ENCODE measurements at regions not wholly inside any gene's neighbourhood (a gene's known extent, or its start where the extent isn't known, plus 50 kb on each side); places are given as distances from the start of the nearest gene placed in this dataset.
"Not testable (repeated sequence)": the region's sequence is repeated elsewhere in the genome, so short reads cannot be mapped to it uniquely, and the experiment has no call there.

DNA sequence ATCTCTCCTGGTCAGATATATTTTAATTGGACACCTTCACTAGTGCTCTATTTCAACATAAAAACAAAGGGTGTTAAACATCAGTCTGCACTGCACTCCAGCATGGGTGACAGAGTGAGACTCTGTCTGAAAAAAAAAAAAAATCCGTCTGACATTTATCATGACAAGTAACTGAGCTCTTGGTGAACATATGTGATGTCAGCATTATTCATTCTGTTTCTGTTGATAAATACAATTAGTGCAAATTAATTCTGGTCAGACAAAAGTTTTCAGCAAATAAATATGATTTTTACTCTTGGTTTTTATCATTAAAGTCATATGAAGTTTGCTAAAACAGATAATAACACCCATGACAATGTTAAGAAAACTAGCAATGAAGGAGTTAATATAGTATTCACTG, 692.8 kb upstream of the GRM3 start:
- Mint-ChIP-seq H3K4me1 (no peaks in the 10 kb centered on the region), H3K4me3 (no peak overlapping the region), H3K27me3 (no peaks in the 10 kb centered on the region), H3K36me3 (no peaks in the 10 kb centered on the region), H3K27ac (no peak overlapping the region), H3K9me3 (peaks cover 22% of the 10 kb centered on the region)
- no peak for DNase-seq

- Mint-ChIP-seq H3K4me1 (no peaks in the 10 kb centered on the region), H3K27me3 (no peaks in the 10 kb centered on the region), H3K27ac (no peak overlapping the region), H3K4me3 (no peak overlapping the region), H3K9me3 (peaks cover 22% of the 10 kb centered on the region), H3K36me3 (no peaks in the 10 kb centered on the region)
- no peak for DNase-seq
Measured at GRCh38 chr7:85950418-85950817, 693.3 kb upstream of the GRM3 start.

- Mint-ChIP-seq H3K4me3 (no peak overlapping the region), H3K36me3 (no peaks in the 10 kb centered on the region), H3K9me3 (peaks cover 22% of the 10 kb centered on the region), H3K4me1 (no peaks in the 10 kb centered on the region), H3K27me3 (no peaks in the 10 kb centered on the region), H3K27ac (no peak overlapping the region)
- DNase-seq, result no peak
Measured at GRCh38 chr7:85947767-85948166, 695.9 kb upstream of the GRM3 start.

DNA sequence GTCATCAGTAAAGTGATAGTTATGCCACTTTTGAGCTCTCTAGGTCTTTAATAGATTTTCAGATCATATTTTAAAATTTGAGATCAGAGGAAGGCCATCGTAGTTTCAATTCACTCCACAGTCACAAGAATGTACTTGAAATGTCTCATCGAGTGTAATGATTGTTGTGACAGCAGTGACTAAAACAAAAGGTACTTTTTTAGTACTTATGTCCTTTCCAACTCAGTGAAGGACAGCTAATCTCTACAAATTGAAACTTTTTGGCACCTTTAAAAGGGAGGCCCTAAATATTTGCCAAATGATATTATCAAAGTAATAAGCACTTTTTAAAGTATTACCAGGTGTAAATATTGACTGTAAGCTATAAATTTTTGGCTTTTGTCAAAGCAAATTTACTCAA, 702.9 kb upstream of the GRM3 start:
- Mint-ChIP-seq H3K4me3 (no peak overlapping the region), H3K4me1 (no peaks in the 10 kb centered on the region), H3K27me3 (no peaks in the 10 kb centered on the region), H3K27ac (no peak overlapping the region), H3K36me3 (no peaks in the 10 kb centered on the region), H3K9me3 (peaks cover 7% of the 10 kb centered on the region)
- DNase-seq, result no peak

DNA sequence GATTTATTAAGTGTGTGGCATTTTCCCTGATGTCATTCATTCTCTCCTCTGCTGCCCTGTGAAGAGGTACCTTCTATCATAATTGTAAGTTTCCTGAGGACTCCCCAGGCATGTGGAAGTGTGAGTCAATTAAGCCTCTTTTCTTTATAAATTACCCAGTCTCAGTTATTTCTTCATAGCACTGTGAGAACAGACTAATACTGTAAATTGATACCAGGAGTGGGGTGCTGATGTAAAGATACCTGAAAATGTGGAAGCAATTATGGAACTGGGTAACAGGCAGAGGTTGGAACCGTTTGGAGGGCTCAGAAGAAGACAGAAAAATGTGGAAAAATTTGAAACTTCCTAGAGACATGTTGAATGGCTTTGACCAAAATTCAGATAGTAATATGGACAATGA, 711.8 kb upstream of the GRM3 start:
- no peak overlapping the region for H3K4me3 Mint-ChIP-seq
- no peak for DNase-seq
- H3K36me3 Mint-ChIP-seq, result no peaks in the 10 kb centered on the region

DNA sequence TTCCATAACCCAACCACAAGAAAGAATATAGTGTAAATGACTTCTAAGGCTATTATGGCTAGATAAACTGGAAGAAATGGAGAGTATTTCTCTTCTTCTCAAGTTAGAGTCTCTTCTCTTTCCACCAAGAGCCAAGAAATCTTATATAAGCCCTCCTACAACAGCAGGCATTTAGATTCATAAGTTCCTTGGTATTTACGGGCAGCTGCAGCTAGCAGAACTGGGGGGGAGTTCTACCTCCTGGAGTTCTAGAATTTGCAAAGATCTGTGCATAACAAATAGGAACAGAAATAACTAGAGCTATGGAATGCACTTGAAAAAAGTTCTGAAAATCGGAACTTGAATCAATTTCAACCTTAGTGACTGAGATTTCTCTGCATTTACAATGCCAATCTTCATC, 715.2 kb upstream of the GRM3 start:
- H3K27ac Mint-ChIP-seq, result no peak overlapping the region
- no peaks in the 10 kb centered on the region for H3K27me3 Mint-ChIP-seq
- no peak overlapping the region for H3K4me3 Mint-ChIP-seq
- H3K36me3 Mint-ChIP-seq, result no peaks in the 10 kb centered on the region
- H3K9me3 Mint-ChIP-seq, result peaks cover 6% of the 10 kb centered on the region
- no peaks in the 10 kb centered on the region for H3K4me1 Mint-ChIP-seq
- DNase-seq, result no peak

More for the DNA sequence above, 711.8 kb upstream of the GRM3 start:
- Mint-ChIP-seq H3K27me3 (no peaks in the 10 kb centered on the region), H3K4me1 (no peaks in the 10 kb centered on the region), H3K27ac (no peak overlapping the region), H3K9me3 (peaks cover 14% of the 10 kb centered on the region)

DNA sequence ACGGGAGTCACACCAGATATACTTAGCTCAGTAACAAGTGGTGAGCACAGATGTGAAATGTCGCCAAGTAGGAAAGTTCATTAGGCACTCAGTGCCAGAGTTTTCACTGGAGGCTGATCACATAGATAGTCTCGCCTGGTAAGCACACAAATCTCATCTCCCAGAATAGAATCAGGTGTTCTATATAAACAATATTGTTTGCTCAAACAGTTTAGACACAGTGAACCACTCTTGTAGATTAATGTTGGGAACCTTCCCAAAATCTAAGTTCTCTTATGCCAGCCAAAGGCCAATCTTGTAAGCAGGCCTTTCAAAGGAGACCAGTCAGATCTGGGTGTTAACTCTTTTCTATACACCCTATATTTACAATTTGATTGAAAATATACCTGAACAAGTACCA, 716.5 kb upstream of the GRM3 start:
- Mint-ChIP-seq H3K4me3 (no peak overlapping the region), H3K4me1 (no peaks in the 10 kb centered on the region), H3K9me3 (peaks cover 6% of the 10 kb centered on the region)

DNA sequence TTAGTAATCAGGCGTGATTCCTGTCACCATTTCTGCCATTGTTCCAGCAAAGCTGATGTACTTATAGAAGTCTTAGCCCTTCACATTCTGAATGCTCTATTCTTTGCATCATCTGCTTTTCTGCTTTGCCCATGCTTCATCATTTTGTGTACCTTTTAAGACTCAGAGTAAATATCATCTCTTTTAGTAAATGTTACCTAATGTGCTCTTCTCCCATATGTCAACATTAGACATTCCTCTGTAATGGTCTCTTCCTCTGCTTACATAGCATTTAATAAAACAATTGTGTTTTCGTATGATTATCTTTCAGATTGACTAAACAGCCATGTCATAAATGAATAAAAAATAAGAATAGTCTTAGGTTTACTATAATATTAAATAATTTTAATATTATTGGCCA, 719.6 kb upstream of the GRM3 start:
- Mint-ChIP-seq H3K36me3 (no peaks in the 10 kb centered on the region), H3K27me3 (no peaks in the 10 kb centered on the region), H3K27ac (no peak overlapping the region), H3K9me3 (peaks cover 4% of the 10 kb centered on the region), H3K4me3 (no peak overlapping the region), H3K4me1 (no peaks in the 10 kb centered on the region)
- no peak for DNase-seq

More for the DNA sequence above, 716.5 kb upstream of the GRM3 start:
- Mint-ChIP-seq H3K36me3 (no peaks in the 10 kb centered on the region), H3K27me3 (no peaks in the 10 kb centered on the region), H3K27ac (no peak overlapping the region)
- DNase-seq, result no peak

DNA sequence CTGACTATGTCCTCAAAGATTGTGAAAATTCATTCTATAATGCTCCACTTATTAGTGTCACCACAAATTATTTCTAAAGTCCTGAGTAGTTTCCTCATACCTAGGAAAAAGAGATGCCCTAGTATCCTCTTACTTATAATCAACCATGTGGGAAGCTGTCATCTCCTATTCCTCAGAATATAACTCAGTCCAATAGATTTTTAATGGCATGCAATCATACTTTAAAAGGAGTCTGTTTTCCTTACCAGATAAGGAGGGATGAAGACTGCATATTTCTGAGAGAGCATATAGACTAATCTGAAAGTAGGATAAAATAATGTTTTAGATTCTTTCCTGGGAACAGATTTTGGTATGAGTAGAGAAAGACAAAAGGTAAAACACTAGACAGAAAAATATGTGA, 727.7 kb upstream of the GRM3 start:
- Mint-ChIP-seq H3K27ac (no peak overlapping the region), H3K9me3 (peaks cover 13% of the 10 kb centered on the region), H3K27me3 (no peaks in the 10 kb centered on the region), H3K4me1 (no peaks in the 10 kb centered on the region), H3K36me3 (no peaks in the 10 kb centered on the region), H3K4me3 (no peak overlapping the region)
- no peak for DNase-seq

- Mint-ChIP-seq H3K36me3 (no peaks in the 10 kb centered on the region), H3K9me3 (peaks cover 10% of the 10 kb centered on the region), H3K27ac (no peak overlapping the region), H3K4me1 (no peaks in the 10 kb centered on the region), H3K4me3 (no peak overlapping the region), H3K27me3 (no peaks in the 10 kb centered on the region)
- no peak for DNase-seq
Measured at GRCh38 chr7:85914437-85914836, 727.6 kb upstream of the SEMA3D start.

DNA sequence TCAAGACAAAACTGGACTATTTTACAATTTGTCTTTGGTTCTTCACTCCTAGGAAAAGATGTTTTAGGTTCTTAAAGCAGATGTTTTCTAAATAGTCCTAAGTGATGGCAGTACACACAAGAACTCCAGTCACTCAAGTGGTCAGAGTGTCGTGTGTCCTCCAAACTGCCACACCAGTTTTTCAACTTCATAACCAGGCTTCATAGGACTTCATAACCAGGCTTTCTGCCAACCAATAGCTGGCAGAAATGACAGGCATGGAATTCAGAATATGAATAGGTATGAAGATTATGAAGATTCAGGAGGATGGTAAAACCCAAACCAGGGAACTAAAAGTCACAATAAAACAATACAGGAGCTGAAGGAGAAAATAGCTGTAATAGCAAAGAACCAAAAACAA, 721.2 kb upstream of the SEMA3D start:
- H3K4me3 Mint-ChIP-seq, result no peak overlapping the region
- H3K4me1 Mint-ChIP-seq, result no peaks in the 10 kb centered on the region
- peaks cover 12% of the 10 kb centered on the region for H3K9me3 Mint-ChIP-seq
- no peaks in the 10 kb centered on the region for H3K27me3 Mint-ChIP-seq
- no peak for DNase-seq
- no peaks in the 10 kb centered on the region for H3K36me3 Mint-ChIP-seq
- H3K27ac Mint-ChIP-seq, result no peak overlapping the region

GRCh38 chr7:85897967-85898366, 711.1 kb upstream of the SEMA3D start:
- no peak for DNase-seq
- Mint-ChIP-seq H3K4me1 (no peaks in the 10 kb centered on the region), H3K27me3 (no peaks in the 10 kb centered on the region), H3K27ac (no peak overlapping the region), H3K9me3 (peaks cover 1% of the 10 kb centered on the region), H3K4me3 (no peak overlapping the region), H3K36me3 (no peaks in the 10 kb centered on the region)

GRCh38 chr7:85896531-85896930, 709.7 kb upstream of the SEMA3D start:
- Mint-ChIP-seq H3K4me1 (no peaks in the 10 kb centered on the region), H3K9me3 (peaks cover 1% of the 10 kb centered on the region), H3K27ac (no peak overlapping the region), H3K36me3 (no peaks in the 10 kb centered on the region), H3K27me3 (no peaks in the 10 kb centered on the region), H3K4me3 (no peak overlapping the region)
- no peak for DNase-seq

DNA sequence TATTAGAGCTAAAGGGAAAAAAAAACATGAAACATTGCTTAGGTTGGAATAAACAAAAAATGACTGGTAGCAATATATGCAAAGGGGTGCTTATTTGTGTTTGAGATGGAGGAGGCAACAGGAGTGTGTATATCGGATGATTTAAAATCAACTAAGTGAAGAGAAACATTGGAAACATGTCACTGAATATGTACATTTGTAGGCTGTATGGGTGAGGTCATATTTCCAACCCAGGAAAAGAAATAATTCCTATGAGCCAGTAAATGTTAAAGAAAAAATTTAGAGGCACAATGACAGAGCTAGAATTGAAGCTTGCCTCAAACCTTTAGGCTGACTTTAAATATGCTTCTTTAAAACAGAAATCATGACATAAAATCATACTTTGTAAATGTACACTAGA, 709.0 kb upstream of the SEMA3D start:
- DNase-seq, result no peak
- no peaks in the 10 kb centered on the region for H3K36me3 Mint-ChIP-seq
- peaks cover 1% of the 10 kb centered on the region for H3K9me3 Mint-ChIP-seq
- H3K27ac Mint-ChIP-seq, result no peak overlapping the region
- no peak overlapping the region for H3K4me3 Mint-ChIP-seq
- H3K27me3 Mint-ChIP-seq, result no peaks in the 10 kb centered on the region
- H3K4me1 Mint-ChIP-seq, result no peaks in the 10 kb centered on the region

- H3K9me3 Mint-ChIP-seq, H3K4me1 Mint-ChIP-seq, H3K4me3 Mint-ChIP-seq, H3K27ac Mint-ChIP-seq, H3K36me3 Mint-ChIP-seq, H3K27me3 Mint-ChIP-seq, DNase-seq: not testable (repeated sequence)
Measured at GRCh38 chr7:85891900-85892299, 705.0 kb upstream of the SEMA3D start.

- Mint-ChIP-seq H3K4me3 (no peak overlapping the region), H3K27ac (no peak overlapping the region), H3K27me3 (no peaks in the 10 kb centered on the region), H3K36me3 (no peaks in the 10 kb centered on the region), H3K9me3 (no peaks in the 10 kb centered on the region), H3K4me1 (no peaks in the 10 kb centered on the region)
- DNase-seq, result no peak
Measured at GRCh38 chr7:85890244-85890811, 703.5 kb upstream of the SEMA3D start.

- Mint-ChIP-seq H3K9me3 (no peaks in the 10 kb centered on the region), H3K36me3 (no peaks in the 10 kb centered on the region), H3K4me1 (no peaks in the 10 kb centered on the region), H3K27me3 (no peaks in the 10 kb centered on the region), H3K27ac (no peak overlapping the region), H3K4me3 (no peak overlapping the region)
- no peak for DNase-seq
Measured at GRCh38 chr7:85887133-85887532, 700.3 kb upstream of the SEMA3D start.
